Progenitor cell of endocrine pancreas (in vitro differentiated cells): ENCODE measurements at regions not wholly inside any gene's neighbourhood (a gene's known extent, or its start where the extent isn't known, plus 50 kb on each side); places are given as distances from the start of the nearest gene placed in this dataset.

Experiments
- DNase-seq: peaks from one replicate; pipeline ENCODE4 v3.0.0; 2021; ENCODE audit warnings: low spot score; ENCODE audit not compliant: unreplicated experiment
- H3K27ac Mint-ChIP-seq: 2 replicates; pipeline ENCODE4 v1.8.0; 2021; ENCODE audit warnings: mild to moderate bottlenecking, moderate library complexity, mixed read lengths
- H3K27me3 Mint-ChIP-seq: 2 replicates; pipeline ENCODE4 v1.8.0; 2021; ENCODE audit warnings: mixed read lengths
- H3K36me3 Mint-ChIP-seq: 2 replicates; pipeline ENCODE4 v1.8.0; 2022; ENCODE audit warnings: mixed read lengths; ENCODE audit not compliant: insufficient read depth
- H3K4me1 Mint-ChIP-seq: 2 replicates; pipeline ENCODE4 v1.8.0; 2021; ENCODE audit warnings: low read depth, mixed read lengths
- H3K4me3 Mint-ChIP-seq: 2 replicates; pipeline ENCODE4 v1.8.0; 2021; ENCODE audit warnings: low read depth, mild to moderate bottlenecking, moderate library complexity, mixed read lengths
- H3K9me3 Mint-ChIP-seq: 2 replicates; pipeline ENCODE4 v1.8.0; 2021; ENCODE audit warnings: low read depth, mixed read lengths
- TF ChIP-seq, protein P1 (sequence below): fragments of 200-600 bp; sonication (generic); IDR thresholded peaks from one replicate; pipeline ENCODE4 v1.5.0; 2021; ENCODE audit warnings: antibody characterized with exemption, mild to moderate bottlenecking; ENCODE audit not compliant: unreplicated experiment

DNA sequence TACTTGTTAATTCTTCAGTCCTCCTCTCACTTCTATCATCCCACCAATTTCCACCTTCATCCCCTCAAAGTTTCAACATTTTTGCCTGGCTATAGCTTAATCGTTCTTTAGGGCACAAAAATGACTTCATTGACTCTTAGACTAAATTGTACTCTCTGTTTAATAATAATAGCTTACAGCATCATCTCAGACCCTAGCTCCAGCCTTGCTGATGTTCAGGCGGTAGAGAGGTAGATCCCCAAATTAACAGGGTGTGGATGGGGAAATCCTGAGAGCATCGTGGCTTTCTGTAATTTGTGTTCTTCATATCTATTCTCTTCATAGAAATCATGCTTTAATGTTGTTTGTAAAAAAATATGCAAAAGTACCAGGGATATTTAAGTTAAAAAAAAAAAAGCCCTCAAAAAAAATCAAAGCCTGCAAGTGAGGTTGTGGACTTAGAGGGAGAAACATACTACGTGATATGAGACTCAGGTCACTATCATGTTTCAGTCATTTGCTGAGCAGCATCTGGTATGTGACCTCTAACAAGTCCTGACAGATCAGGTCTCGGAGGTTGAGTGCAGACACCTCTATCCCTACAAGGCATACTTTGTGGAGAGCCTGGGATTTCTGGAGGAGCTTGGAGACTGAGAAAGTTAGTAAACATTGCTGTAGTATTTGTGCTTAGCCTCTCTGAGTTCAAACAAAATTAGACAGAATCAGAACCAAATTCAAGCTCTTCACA lies 1063.3 kb upstream of the CITED2 start:
- H3K27ac Mint-ChIP-seq: no peak overlapping the region
- no peak overlapping the region for H3K4me3 Mint-ChIP-seq
- TF ChIP-seq, protein P1, sequence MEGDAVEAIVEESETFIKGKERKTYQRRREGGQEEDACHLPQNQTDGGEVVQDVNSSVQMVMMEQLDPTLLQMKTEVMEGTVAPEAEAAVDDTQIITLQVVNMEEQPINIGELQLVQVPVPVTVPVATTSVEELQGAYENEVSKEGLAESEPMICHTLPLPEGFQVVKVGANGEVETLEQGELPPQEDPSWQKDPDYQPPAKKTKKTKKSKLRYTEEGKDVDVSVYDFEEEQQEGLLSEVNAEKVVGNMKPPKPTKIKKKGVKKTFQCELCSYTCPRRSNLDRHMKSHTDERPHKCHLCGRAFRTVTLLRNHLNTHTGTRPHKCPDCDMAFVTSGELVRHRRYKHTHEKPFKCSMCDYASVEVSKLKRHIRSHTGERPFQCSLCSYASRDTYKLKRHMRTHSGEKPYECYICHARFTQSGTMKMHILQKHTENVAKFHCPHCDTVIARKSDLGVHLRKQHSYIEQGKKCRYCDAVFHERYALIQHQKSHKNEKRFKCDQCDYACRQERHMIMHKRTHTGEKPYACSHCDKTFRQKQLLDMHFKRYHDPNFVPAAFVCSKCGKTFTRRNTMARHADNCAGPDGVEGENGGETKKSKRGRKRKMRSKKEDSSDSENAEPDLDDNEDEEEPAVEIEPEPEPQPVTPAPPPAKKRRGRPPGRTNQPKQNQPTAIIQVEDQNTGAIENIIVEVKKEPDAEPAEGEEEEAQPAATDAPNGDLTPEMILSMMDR: no peak
- H3K4me1 Mint-ChIP-seq: peaks cover 2% of the 10 kb centered on the region
- H3K27me3 Mint-ChIP-seq: no peaks in the 10 kb centered on the region
- H3K36me3 Mint-ChIP-seq: peaks cover 13% of the 10 kb centered on the region
- DNase-seq: no peak
- peaks cover 17% of the 10 kb centered on the region for H3K9me3 Mint-ChIP-seq

DNA sequence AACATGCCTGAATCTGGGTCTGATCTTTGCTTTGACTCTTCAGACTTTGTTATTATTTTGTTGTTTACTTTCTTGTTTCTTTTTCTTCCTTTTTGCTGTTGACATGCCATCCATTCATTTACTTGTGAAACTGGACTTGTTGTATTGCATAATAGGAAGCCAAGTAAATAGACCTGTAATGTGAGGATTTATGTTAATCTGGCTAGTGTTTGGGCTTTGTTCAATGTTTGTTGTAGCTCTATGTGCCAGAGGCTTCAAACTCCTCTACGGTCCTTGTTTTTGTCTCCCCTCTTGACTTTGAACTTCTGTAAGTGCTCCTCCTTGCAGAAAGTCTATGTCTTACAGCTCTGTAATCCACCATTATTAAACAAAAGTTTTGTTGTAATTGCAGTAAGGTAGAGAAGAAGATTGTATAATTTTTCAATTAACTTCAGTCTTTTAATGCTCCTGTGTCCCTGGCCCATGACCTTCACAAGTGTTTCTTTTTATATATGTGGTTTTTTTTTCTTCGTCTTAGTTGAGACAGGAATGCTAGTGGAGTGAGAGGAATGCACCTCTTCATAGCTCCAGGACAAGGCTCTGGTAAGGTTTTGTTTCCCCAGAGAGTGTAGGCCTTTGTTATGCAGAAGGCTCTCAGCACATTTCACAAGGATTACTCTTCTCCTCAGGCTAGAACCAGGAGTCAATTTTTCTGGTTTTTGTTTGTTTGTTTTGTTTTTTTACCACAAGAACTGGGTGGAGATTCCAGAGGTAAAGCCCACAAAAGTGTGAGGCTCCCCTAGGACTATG lies 1061.8 kb upstream of the CITED2 start:
- TF ChIP-seq, protein P1: no peak
- no peak for DNase-seq
- Mint-ChIP-seq H3K36me3 (peaks cover 13% of the 10 kb centered on the region), H3K4me1 (peaks cover 2% of the 10 kb centered on the region), H3K4me3 (no peak overlapping the region), H3K27me3 (no peaks in the 10 kb centered on the region), H3K9me3 (peaks cover 19% of the 10 kb centered on the region), H3K27ac (no peak overlapping the region)

DNA sequence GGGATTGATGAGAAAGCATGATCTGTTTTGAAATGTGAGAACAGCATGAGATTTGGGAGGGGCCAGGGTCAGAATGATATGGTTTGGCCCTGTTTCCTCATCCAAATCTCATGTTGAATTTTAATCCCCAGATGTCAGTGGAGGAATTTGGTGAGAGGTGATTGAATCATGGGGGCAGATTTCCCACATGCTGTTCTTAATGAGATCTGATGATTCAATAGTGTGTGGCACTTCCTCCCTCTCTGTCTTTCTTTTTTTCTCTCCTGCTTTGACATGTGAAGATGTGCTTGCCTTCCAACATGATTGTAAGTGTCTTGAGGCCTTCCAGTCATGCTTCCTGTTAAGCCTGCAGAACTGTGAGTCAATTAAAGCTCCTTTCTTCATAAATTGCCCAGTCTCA lies 1060.3 kb upstream of the CITED2 start:
- H3K4me1 Mint-ChIP-seq: peaks cover 2% of the 10 kb centered on the region
- TF ChIP-seq, protein P1: no peak
- no peak overlapping the region for H3K4me3 Mint-ChIP-seq
- H3K36me3 Mint-ChIP-seq: peaks cover 13% of the 10 kb centered on the region
- no peak for DNase-seq
- H3K27ac Mint-ChIP-seq: no peak overlapping the region
- H3K27me3 Mint-ChIP-seq: no peaks in the 10 kb centered on the region
- peaks cover 19% of the 10 kb centered on the region for H3K9me3 Mint-ChIP-seq

DNA sequence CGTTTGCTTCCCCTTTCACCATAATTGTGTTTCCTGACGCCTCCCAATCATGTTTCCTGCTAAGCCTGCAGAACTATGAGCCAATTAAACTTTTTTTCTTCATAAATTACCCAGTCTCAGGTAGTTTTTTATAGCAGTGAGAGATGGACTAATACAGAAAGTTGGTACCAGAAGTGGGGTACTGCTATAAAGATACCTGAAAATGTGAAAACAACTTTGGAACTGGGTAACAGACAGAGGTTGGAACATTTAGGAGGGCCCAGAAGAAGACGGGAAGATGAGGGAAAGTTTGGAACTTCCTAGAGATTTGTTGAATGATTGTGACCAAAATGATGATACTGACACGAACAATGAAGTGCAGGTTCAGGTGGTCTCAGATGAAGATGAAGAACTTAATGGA lies 1058.6 kb upstream of the CITED2 start:
- Mint-ChIP-seq H3K4me3 (no peak overlapping the region), H3K9me3 (peaks cover 19% of the 10 kb centered on the region), H3K36me3 (peaks cover 13% of the 10 kb centered on the region), H3K4me1 (peaks cover 1% of the 10 kb centered on the region), H3K27ac (no peak overlapping the region), H3K27me3 (no peaks in the 10 kb centered on the region)
- DNase-seq: no peak
- TF ChIP-seq, protein P1: no peak

DNA sequence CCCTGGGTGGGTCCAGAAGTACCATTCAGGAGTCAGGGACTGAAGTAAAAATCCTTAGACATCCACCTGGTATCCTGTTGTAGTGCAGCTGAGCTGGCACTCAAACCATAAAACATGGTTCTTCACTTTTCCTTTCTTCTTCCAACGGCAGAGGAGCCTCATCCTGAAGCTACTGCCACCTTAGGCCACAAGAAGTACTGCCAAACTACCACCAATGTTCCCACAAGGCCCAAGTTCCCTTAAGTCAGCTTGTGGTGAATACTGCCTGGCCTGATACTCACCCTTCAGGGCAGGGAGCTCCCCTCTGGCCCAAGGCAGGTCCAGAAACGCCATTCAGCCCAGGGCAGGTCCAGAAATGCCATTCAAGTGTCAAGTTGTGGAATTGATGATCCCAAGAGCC lies 1053.4 kb upstream of the CITED2 start:
- H3K4me3 Mint-ChIP-seq: no peak overlapping the region
- TF ChIP-seq, protein P1: no peak
- H3K27ac Mint-ChIP-seq: no peak overlapping the region
- H3K9me3 Mint-ChIP-seq: peaks cover 9% of the 10 kb centered on the region
- H3K27me3 Mint-ChIP-seq: no peaks in the 10 kb centered on the region
- no peaks in the 10 kb centered on the region for H3K36me3 Mint-ChIP-seq
- DNase-seq: no peak
- H3K4me1 Mint-ChIP-seq: no peaks in the 10 kb centered on the region
